ENCODE measurements at regions not wholly inside any gene's neighbourhood (a gene's known extent, or its start where the extent isn't known, plus 50 kb on each side); places are given as distances from the start of the nearest gene placed in this dataset.

- DNase-seq, result no peak
Measured at GRCh38 chr7:10802011-10802410, 171.7 kb upstream of the PHF14 start.

- DNase-seq, result no peak
Measured at GRCh38 chr7:10802526-10802925, 171.1 kb upstream of the PHF14 start.

- no peak for DNase-seq
Measured at GRCh38 chr7:10803720-10804119, 170.0 kb upstream of the PHF14 start.

GRCh38 chr7:10804770-10805169 lies 168.9 kb upstream of the PHF14 start:
- DNase-seq, result no peak

GRCh38 chr7:10815546-10815945 lies 158.1 kb upstream of the PHF14 start:
- no peak for DNase-seq

GRCh38 chr7:10821156-10821555 lies 152.5 kb upstream of the PHF14 start:
- no peak for DNase-seq

- DNase-seq, result peak; percentile 17
Measured at GRCh38 chr7:10824154-10824553, 149.5 kb upstream of the PHF14 start.

- no peak for DNase-seq
Measured at GRCh38 chr7:10838228-10838627, 135.4 kb upstream of the PHF14 start.

- no peak for DNase-seq
Measured at GRCh38 chr7:10845225-10845624, 128.4 kb upstream of the PHF14 start.

- no peak for DNase-seq
Measured at GRCh38 chr7:10855583-10855982, 118.1 kb upstream of the PHF14 start.

- no peak for DNase-seq
Measured at GRCh38 chr7:10860516-10860915, 113.2 kb upstream of the PHF14 start.

GRCh38 chr7:10863476-10863875 lies 110.2 kb upstream of the PHF14 start:
- no peak for DNase-seq

- DNase-seq, result no peak
Measured at GRCh38 chr7:10874666-10875065, 99.0 kb upstream of the PHF14 start.

GRCh38 chr7:10875080-10875479 lies 98.6 kb upstream of the PHF14 start:
- DNase-seq, result no peak

GRCh38 chr7:10888861-10889260 lies 84.8 kb upstream of the PHF14 start:
- no peak for DNase-seq

- peak; percentile 83 for DNase-seq
Measured at GRCh38 chr7:10889266-10889898, 84.3 kb upstream of the PHF14 start.

- DNase-seq, result no peak
Measured at GRCh38 chr7:10908600-10908999, 65.1 kb upstream of the PHF14 start.

GRCh38 chr7:10910447-10910846 lies 63.2 kb upstream of the PHF14 start:
- DNase-seq, result no peak

GRCh38 chr7:10912077-10912476 lies 61.6 kb upstream of the PHF14 start:
- DNase-seq, result no peak

GRCh38 chr7:10913457-10913856 lies 60.2 kb upstream of the PHF14 start:
- DNase-seq, result no peak

- no peak for DNase-seq
Measured at GRCh38 chr7:10918093-10918590, 55.5 kb upstream of the PHF14 start.

- no peak for DNase-seq
Measured at GRCh38 chr7:10919923-10920322, 53.7 kb upstream of the PHF14 start.

Measured in NCI-H446 treated with DMSO at 0.1 percent for 48 hours (cell line).